GM12878 (cell line): ENCODE measurements at regions not wholly inside any gene's neighbourhood (a gene's known extent, or its start where the extent isn't known, plus 50 kb on each side); places are given as distances from the start of the nearest gene placed in this dataset.

Experiments
- ATAC-seq: fragments of 200-7000 bp; cut with Tn5 transposase; 3 replicates; pipeline ENCODE4 v1.9.1; 2020; ENCODE audit warnings: mild to moderate bottlenecking, moderate library complexity
- BruUV-seq: library from RNA; stranded (reverse); fragments of 400-500 nt; replicated peaks from 2 replicates; lab custom pipeline; 2021; lab: Mats Ljungman, UMichigan
- CTCF ChIA-PET: fragments of 300-600 bp; sonication (Branson Sonifier 250); formaldehyde crosslinking; extraction: SDS; loops from one replicate; lab custom pipeline; 2021; ENCODE audit warnings: inconsistent platforms; lab: Yijun Ruan, JAX
- POLR2A ChIA-PET: fragments of 350-600 bp; formaldehyde crosslinking; extraction: SDS; loops from one replicate; lab custom pipeline; 2021; ENCODE audit warnings: inconsistent platforms; lab: Charles Lee
- RAD21 ChIA-PET: fragments of 300-600 bp; sonication (Branson Sonifier 250); formaldehyde crosslinking; loops from one replicate; lab custom pipeline; 2023; ENCODE audit warnings: antibody characterized with exemption; ENCODE audit not compliant: unreplicated experiment; lab: Charles Lee
- SMC1A ChIA-PET: fragments of 300-600 bp; sonication (Branson Sonifier 250); formaldehyde crosslinking; loops from one replicate; lab custom pipeline; 2023; ENCODE audit not compliant: unreplicated experiment, uncharacterized antibody; lab: Charles Lee
- DNase-seq: peaks from one replicate; pipeline ENCODE4 v3.0.0-alpha.2; 2011; ENCODE audit warnings: low read depth, low spot score
- FAIRE-seq: peaks from 3 replicates; lab custom pipeline; 2011; peaks lifted over from hg19 to GRCh38; lab: Jason Lieb, UNC
- H2AFZ ChIP-seq: 2 replicates; pipeline ENCODE4 v1.6.0; 2011; ENCODE audit warnings: low read depth, low read length, control low read depth; ENCODE audit not compliant: control insufficient read depth
- H3K27ac ChIP-seq: 2 replicates; pipeline ENCODE4 v1.5.1; 2011; ENCODE audit warnings: control low read depth; ENCODE audit not compliant: control insufficient read depth, insufficient read depth
- H3K27me3 ChIP-seq, 2 experiments: replicated peaks in 1 of 2; 2 replicates each; pipeline versions ENCODE4 v1.6.0 to v1.6.1; 2011; ENCODE audit warnings: low read length in 1 of 2; ENCODE audit not compliant: control insufficient read depth in 2 of 2, insufficient read depth in 2 of 2
- H3K36me3 ChIP-seq, 2 experiments: 2 replicates each; pipeline ENCODE4 v1.5.1; 2011; ENCODE audit warnings: low read length in 1 of 2; ENCODE audit not compliant: control insufficient read depth in 2 of 2, insufficient read depth in 2 of 2
- H3K4me1 ChIP-seq: 2 replicates; pipeline ENCODE4 v1.6.1; 2011; ENCODE audit warnings: mild to moderate bottlenecking, low read length, moderate library complexity, mixed read lengths; ENCODE audit not compliant: control insufficient read depth, insufficient read depth
- H3K4me2 ChIP-seq: 2 replicates; pipeline ENCODE4 v1.6.0; 2011; ENCODE audit warnings: control low read depth; ENCODE audit not compliant: control insufficient read depth, insufficient read depth
- H3K4me3 ChIP-seq: fragments of 200-600 bp; sonication (generic); 2 replicates; pipeline ENCODE4 v1.5.1; 2016
- H3K79me2 ChIP-seq: 2 replicates; pipeline ENCODE4 v1.6.0; 2011; ENCODE audit warnings: low read length; ENCODE audit not compliant: control insufficient read depth, insufficient read depth
- H3K9ac ChIP-seq: 2 replicates; pipeline ENCODE4 v1.8.0; 2011; ENCODE audit warnings: low read length, control low read depth, mixed read lengths; ENCODE audit not compliant: control insufficient read depth, insufficient read depth
- H3K9me3 ChIP-seq: replicated peaks from 3 replicates; pipeline ENCODE4 v1.5.1; 2011; ENCODE audit warnings: mild to moderate bottlenecking, low read length; ENCODE audit not compliant: control insufficient read depth, insufficient read depth
- H4K20me1 ChIP-seq: 2 replicates; pipeline ENCODE4 v1.6.0; 2011; ENCODE audit not compliant: control insufficient read depth, insufficient read depth
- BRCA1 ChIP-seq: IDR thresholded peaks from 2 replicates; pipeline ENCODE4 v1.6.1; 2011; ENCODE audit warnings: low read depth, low read length, improper control_type of control experiment
- CHD2 ChIP-seq: IDR thresholded peaks from 2 replicates; pipeline ENCODE4 v1.6.1; 2011; ENCODE audit warnings: low read depth, low read length, improper control_type of control experiment, borderline replicate concordance
- E2F4 ChIP-seq: IDR thresholded peaks from 2 replicates; pipeline ENCODE4 v1.6.1; 2012; ENCODE audit warnings: low read depth, low read length, improper control_type of control experiment
- ETV6 ChIP-seq, 2 experiments: fragments of 450-650 bp in 1 of 2; IDR thresholded peaks in 1 of 2; conservative IDR thresholded peaks in 1 of 2; 2 replicates each; pipeline ENCODE4 v1.6.1; 2014; ENCODE audit warnings: antibody characterized with exemption in 1 of 2, borderline replicate concordance in 1 of 2, low read depth in 1 of 2, mild to moderate bottlenecking in 1 of 2, moderate library complexity in 1 of 2
- HDAC6 ChIP-seq: fragments of 200-600 bp; sonication (generic); IDR thresholded peaks from one replicate; pipeline ENCODE4 v1.8.0; 2017; ENCODE audit warnings: antibody characterized with exemption; ENCODE audit not compliant: unreplicated experiment
- KLF5 ChIP-seq: fragments of 450-650 bp; IDR thresholded peaks from 2 replicates; pipeline ENCODE4 v1.6.1; 2014; ENCODE audit warnings: mild to moderate bottlenecking; ENCODE audit not compliant: partially characterized antibody
- MEF2B ChIP-seq: fragments of 450-650 bp; IDR thresholded peaks from 2 replicates; pipeline ENCODE4 v1.6.1; 2018; ENCODE audit warnings: mild to moderate bottlenecking, moderate library complexity; ENCODE audit not compliant: partially characterized antibody, poor library complexity, severe bottlenecking
- MTA3 ChIP-seq: IDR thresholded peaks from 2 replicates; pipeline ENCODE4 v1.6.1; 2012; ENCODE audit warnings: low read length, inconsistent platforms, borderline replicate concordance
- RCOR1 ChIP-seq: conservative IDR thresholded peaks from 2 replicates; pipeline ENCODE4 v1.6.1; 2012; ENCODE audit warnings: low read depth, low read length, improper control_type of control experiment
- RELA ChIP-seq: fragments of 450-650 bp; IDR thresholded peaks from 2 replicates; pipeline ENCODE4 v1.8.0; 2014; ENCODE audit warnings: borderline replicate concordance; ENCODE audit not compliant: partially characterized antibody
- SIX5 ChIP-seq: IDR thresholded peaks from 2 replicates; pipeline ENCODE4 v1.6.1; 2011; ENCODE audit warnings: mild to moderate bottlenecking, low read depth, low read length, moderate library complexity; ENCODE audit not compliant: severe bottlenecking
- SMAD5 ChIP-seq: IDR thresholded peaks from 2 replicates; pipeline ENCODE4 v1.6.1; 2016; ENCODE audit warnings: antibody characterized with exemption, low read depth
- TBL1XR1 ChIP-seq: IDR thresholded peaks from 2 replicates; pipeline ENCODE4 v1.6.1; 2012; ENCODE audit warnings: low read depth, low read length, improper control_type of control experiment
- YY1 ChIP-seq: IDR thresholded peaks from 2 replicates; pipeline ENCODE4 v1.6.1; 2011; ENCODE audit warnings: low read depth, mild to moderate bottlenecking, low read length
- ZNF217 ChIP-seq: fragments of 450-650 bp; IDR thresholded peaks from 2 replicates; pipeline ENCODE4 v1.6.1; 2017; ENCODE audit warnings: antibody characterized with exemption, mild to moderate bottlenecking
- WGBS: methylation state at CpG from one replicate; pipeline ENCODE4 v1.1.6; 2016; ENCODE audit warnings: low lambda C conversion rate; ENCODE audit not compliant: insufficient replicate concordance, insufficient coverage; ENCODE audit errors: missing lambda C conversion rate; 5-methylcytosine and 5-hydroxymethylcytosine counted together
- in situ Hi-C: fragments of 300-500 bp; cut with MboI; formaldehyde crosslinking; loops from 9 replicates; pipeline ENCODE4 v1.14.3; 2018; ENCODE audit warnings: mixed read lengths
- intact Hi-C: fragments of 100-400 bp; cut with micrococcal nuclease; formaldehyde crosslinking; loops from one replicate; pipeline ENCODE4 v1.14.2; 2022; ENCODE audit not compliant: unreplicated experiment

- Histone ChIP-seq H3K27ac (no peak overlapping the region), H2AFZ (no peak overlapping the region), H3K27me3 (no peaks in the 10 kb centered on the region), H3K4me2 (no peak overlapping the region), H3K9ac (no peak overlapping the region), H3K36me3 (no peaks in the 10 kb centered on the region), H4K20me1 (no peaks in the 10 kb centered on the region), H3K9me3 (no peaks in the 10 kb centered on the region; the same call in 2 of the 3 replicates), H3K79me2 (no peaks in the 10 kb centered on the region), H3K4me3 (no peak overlapping the region), H3K4me1 (no peaks in the 10 kb centered on the region)
- ChIA-PET SMC1A (interaction anchor here (1.3 kb wide), 1 partner anchor 33 kb away, joined by 3 read pairs; no protein-coding TSS in a partner anchor), CTCF (interaction anchor here (0.6 kb wide), 1 partner anchor 405 kb away, joined by 3 read pairs; no protein-coding TSS in a partner anchor), RAD21 (interaction anchor here (1.2 kb wide), 1 partner anchor 22 kb away, joined by 3 read pairs; no protein-coding TSS in a partner anchor), POLR2A (no interaction called here)
- no TSS peak for BruUV-seq
- in situ Hi-C loops (no loop called here), intact Hi-C loops (no loop called here)
- WGBS = 43% methylated on average over 11 of the region's 11 CpGs
- ATAC-seq (no peak), DNase-seq (no peak), FAIRE-seq (no peak)
- no peak for TF ChIP-seq YY1
- TF ChIP-seq KLF5 = no peak
- TF ChIP-seq ZNF217 = no peak
- TF ChIP-seq RCOR1 = no peak
These were observed 64.6 kb downstream of the CYP26A1 start for GRCh38 chr10:93138113-93138870.

GRCh38 chr10:93139059-93139655, 65.5 kb downstream of the CYP26A1 start:
- no peaks in the 10 kb centered on the region for H3K79me2 ChIP-seq
- POLR2A ChIA-PET = no interaction called here
- in situ Hi-C loops = no loop called here
- FAIRE-seq (no peak), DNase-seq (no peak), ATAC-seq (no peak)
- no peak overlapping the region for H3K9ac ChIP-seq
- RAD21 ChIA-PET = interaction anchor here (1.2 kb wide), 1 partner anchor 23 kb away, joined by 3 read pairs; no protein-coding TSS in a partner anchor
- CTCF ChIA-PET = interaction anchor here (0.6 to 1.0 kb wide), 2 partner anchors 25 to 406 kb away, joined by 3 read pairs; no protein-coding TSS in a partner anchor
- no peaks in the 10 kb centered on the region for H4K20me1 ChIP-seq
- H3K27me3 ChIP-seq = no peaks in the 10 kb centered on the region
- H3K9me3 ChIP-seq = no peaks in the 10 kb centered on the region; the same call in 2 of the 3 replicates
- intact Hi-C loops = no loop called here
- no peak overlapping the region for H3K27ac ChIP-seq
- H3K36me3 ChIP-seq = no peaks in the 10 kb centered on the region
- no peak overlapping the region for H2AFZ ChIP-seq
- no peak overlapping the region for H3K4me3 ChIP-seq
- 14% methylated on average over 5 of the region's 5 CpGs for WGBS
- no peak overlapping the region for H3K4me2 ChIP-seq
- SMC1A ChIA-PET = no interaction called here
- BruUV-seq = no TSS peak
- no peaks in the 10 kb centered on the region for H3K4me1 ChIP-seq
- TF ChIP-seq MTA3 (no peak), SMAD5 (no peak), ETV6 (conservative IDR thresholded peaks at IDR 0.05 in 1 of 2, IDR thresholded peaks at IDR 0.05 in 1 of 2; ENCODE audit: borderline replicate concordance in 1 of 2, low read depth in 1 of 2) (no peak), HDAC6 (no peak), TBL1XR1 (no peak), RELA (no peak), MEF2B (no peak), CHD2 (no peak), SIX5 (no peak), BRCA1 (no peak), E2F4 (no peak)
